LNCaP clone FGC (cell line): ENCODE measurements at regions not wholly inside any gene's neighbourhood (a gene's known extent, or its start where the extent isn't known, plus 50 kb on each side); places are given as distances from the start of the nearest gene placed in this dataset.

Source experiments
- DNase-seq: peaks from one replicate; pipeline ENCODE4 v3.0.0-alpha.2; 2011; ENCODE audit warnings: low read depth
- H3K4me3 ChIP-seq: 2 replicates; pipeline ENCODE4 v1.5.1; 2011; ENCODE audit warnings: mild to moderate bottlenecking, low read depth, low read length, control low read depth
- CTCF ChIP-seq: IDR thresholded peaks from 2 replicates; pipeline ENCODE4 v1.5.1; 2012; ENCODE audit warnings: mild to moderate bottlenecking; ENCODE audit not compliant: control insufficient read depth, insufficient read depth; ENCODE audit errors: extremely low read depth

- DNase-seq, result no peak
- no peak for TF ChIP-seq CTCF
- no peak overlapping the region for H3K4me3 ChIP-seq
These were observed 604.5 kb upstream of the KLF4 start for GRCh38 chr9:108093773-108094675.

- H3K4me3 ChIP-seq, result no peak overlapping the region
- no peak for DNase-seq
- no peak for TF ChIP-seq CTCF
These were observed 599.3 kb upstream of the KLF4 start for GRCh38 chr9:108088916-108089315.

- no peak for TF ChIP-seq CTCF
- peak; percentile 71 for DNase-seq
- H3K4me3 ChIP-seq, result no peak overlapping the region
These were observed 598.2 kb upstream of the KLF4 start for GRCh38 chr9:108087781-108088180.

- no peak for DNase-seq
- TF ChIP-seq CTCF, result no peak
- H3K4me3 ChIP-seq, result no peak overlapping the region
These were observed 597.1 kb upstream of the KLF4 start for GRCh38 chr9:108086624-108087023.

- no peak overlapping the region for H3K4me3 ChIP-seq
- no peak for TF ChIP-seq CTCF
- DNase-seq, result no peak
These were observed 595.7 kb upstream of the KLF4 start for GRCh38 chr9:108085294-108085693.

GRCh38 chr9:108083796-108084352 lies 594.3 kb upstream of the KLF4 start:
- no peak for DNase-seq
- TF ChIP-seq CTCF, result no peak
- no peak overlapping the region for H3K4me3 ChIP-seq
